GM12801 (cell line): ENCODE measurements at regions not wholly inside any gene's neighbourhood (a gene's known extent, or its start where the extent isn't known, plus 50 kb on each side); places are given as distances from the start of the nearest gene placed in this dataset.

ENCODE experiments used
- TF ChIP-seq, protein P1 (sequence below): IDR thresholded peaks from one replicate; pipeline ENCODE4 v1.5.1; 2011; ENCODE audit warnings: control low read depth; ENCODE audit not compliant: insufficient read length; ENCODE audit errors: extremely low read depth

DNA sequence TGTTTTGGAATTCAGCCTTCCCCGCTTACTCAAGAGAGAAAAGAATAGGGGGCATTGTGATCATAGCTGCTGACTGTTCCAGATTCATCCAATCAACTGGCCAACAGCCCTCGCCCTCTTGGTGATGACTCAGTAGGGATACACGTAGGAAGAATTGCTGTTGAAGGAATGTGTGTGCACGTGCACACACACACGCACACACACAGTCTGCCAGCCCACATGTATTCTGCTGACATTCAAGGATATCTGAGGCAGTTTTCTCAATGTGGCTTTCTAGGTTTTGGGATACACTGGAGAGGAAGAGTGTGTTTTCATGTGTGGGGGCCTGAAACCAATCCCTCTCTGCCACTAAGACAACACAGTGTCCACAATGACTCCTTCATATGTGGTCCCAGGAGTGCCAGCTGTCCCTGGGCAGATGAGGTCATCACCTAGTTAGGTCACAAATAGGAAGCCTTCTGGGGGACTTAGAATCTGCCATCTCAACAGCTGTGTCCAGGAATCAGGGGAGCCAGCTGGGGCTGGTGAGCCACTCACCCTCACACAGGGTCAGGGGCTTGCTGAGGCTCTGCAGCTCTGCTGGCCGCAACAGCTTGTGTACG, 352.6 kb downstream of the SS18 start:
- TF ChIP-seq, protein P1, sequence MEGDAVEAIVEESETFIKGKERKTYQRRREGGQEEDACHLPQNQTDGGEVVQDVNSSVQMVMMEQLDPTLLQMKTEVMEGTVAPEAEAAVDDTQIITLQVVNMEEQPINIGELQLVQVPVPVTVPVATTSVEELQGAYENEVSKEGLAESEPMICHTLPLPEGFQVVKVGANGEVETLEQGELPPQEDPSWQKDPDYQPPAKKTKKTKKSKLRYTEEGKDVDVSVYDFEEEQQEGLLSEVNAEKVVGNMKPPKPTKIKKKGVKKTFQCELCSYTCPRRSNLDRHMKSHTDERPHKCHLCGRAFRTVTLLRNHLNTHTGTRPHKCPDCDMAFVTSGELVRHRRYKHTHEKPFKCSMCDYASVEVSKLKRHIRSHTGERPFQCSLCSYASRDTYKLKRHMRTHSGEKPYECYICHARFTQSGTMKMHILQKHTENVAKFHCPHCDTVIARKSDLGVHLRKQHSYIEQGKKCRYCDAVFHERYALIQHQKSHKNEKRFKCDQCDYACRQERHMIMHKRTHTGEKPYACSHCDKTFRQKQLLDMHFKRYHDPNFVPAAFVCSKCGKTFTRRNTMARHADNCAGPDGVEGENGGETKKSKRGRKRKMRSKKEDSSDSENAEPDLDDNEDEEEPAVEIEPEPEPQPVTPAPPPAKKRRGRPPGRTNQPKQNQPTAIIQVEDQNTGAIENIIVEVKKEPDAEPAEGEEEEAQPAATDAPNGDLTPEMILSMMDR, result no peak

DNA sequence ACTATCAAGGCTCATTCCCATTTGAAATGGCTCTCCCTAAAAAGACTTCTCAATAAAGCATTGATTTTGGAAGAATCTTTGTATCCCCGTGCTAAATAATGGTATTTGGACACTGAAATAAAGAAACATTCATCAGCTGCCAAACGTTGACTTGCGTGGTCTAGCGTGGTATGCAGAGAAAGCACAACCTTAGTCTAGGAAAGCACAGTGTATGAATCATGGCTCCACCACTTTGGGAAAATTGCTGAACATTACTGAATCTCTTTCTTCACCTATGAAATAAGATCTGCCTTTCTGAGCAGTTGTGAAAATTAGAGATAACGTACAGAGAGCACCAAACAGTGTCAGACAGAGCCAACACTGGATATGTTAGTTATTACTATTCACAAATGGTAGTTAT, 353.9 kb downstream of the SS18 start:
- TF ChIP-seq, protein P1, result no peak

DNA sequence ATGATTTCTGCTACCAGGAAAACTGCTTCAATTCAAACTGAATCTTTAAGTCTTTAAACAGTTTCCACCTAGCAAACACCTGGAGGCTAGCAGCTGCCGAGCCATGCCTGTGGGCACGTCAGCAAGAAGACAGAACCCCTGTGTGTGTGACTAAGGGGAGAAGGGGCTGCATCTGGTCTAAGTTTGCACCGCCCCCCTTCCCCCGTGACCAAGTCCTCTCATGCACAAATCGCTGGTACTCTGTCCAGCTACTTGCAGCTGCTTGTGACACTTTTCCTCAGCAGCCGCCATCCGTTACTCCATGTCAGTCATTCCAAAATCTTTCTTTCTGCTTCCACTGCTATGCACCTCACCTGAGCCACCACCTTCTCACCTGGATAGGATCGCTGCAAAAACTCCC, 355.0 kb downstream of the SS18 start:
- TF ChIP-seq, protein P1, result no peak

DNA sequence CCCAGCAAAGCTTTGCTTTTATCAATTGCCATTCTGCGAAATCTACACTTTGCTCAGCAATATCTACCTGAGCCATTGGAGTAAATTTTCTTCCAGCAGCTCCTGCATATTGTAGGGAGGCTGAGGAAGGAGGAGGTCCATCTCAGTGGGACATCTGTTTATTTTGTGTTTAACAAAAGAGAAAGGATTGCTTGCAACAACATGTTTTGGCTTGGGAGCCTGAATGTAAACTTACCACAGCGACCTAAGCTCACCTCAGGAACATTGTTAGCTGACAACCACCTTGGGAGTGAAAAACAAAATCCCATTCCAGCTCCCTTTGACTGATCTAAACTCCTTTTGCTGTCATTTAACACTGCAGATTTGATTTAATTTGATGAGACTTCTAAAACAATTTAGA, 356.1 kb downstream of the SS18 start:
- TF ChIP-seq, protein P1, result no peak

DNA sequence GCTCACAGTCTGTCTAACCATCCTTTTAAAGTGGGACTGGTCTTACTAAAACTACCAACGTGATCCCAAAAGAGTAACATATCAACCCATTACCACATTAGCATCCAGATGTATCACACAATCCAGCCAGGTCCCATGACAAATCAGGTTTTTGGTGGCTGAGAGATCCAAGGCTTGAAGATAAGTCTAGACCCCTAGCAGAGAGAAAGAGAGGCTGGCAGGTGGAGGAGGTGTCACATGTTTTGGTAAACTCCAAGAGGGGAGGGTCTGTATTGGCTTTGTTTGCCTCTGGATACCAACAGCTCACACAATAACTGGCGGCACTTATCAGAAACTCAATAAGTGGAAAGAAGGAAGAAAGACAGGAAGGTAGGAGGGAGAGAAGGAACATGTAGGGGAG, 357.6 kb downstream of the SS18 start:
- TF ChIP-seq, protein P1, result no peak

DNA sequence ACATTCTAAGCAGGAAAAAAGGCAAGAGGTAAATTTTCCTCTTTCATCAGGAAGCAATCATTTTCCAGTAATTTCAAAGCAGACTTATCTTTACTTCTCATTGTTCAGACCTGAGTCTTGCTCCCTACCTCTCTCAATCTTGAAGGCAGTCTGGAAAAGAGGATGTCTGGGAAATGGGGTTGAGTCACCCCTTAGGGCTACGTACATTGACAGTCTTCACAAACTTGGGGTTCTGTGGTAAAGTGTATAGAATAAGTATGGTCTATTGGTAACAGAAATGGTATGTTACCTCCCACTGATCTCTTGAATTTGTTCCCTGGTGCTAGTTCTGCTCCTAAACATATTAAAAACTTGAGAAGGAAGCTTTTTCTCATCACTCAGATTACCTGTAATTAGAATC, 361.3 kb downstream of the SS18 start:
- TF ChIP-seq, protein P1, result no peak

DNA sequence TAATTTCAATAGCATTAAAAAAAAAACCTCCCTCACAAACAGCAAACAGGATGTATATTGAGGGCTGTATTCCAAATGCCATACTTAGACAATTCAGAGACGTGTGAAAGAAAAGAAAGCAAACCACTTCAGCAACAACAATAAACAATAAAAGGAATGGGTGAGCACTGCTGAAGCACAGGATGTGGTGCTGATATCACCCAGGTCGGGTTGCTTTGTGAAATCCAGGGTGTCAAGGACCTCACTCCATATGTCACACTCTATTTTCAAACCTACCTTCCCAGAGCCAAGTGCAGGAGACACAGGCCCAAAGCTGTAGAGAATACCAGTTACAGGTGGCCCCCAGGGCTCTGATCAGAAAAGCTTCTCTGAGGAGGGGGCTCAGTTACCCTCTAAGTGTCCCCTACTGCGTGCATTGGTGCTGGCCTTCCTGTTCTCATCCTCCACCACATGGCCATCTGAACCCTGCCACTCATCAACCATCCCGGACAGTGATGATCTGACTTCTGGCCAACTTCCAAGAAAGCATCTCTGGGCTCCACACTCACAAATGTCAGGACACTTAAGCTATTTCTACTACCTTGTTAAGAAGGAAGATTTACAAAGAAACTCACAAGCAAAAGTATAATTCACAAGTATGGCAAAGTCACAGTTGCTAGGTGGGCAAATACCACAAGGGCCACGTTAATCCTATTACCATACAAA, 363.0 kb downstream of the SS18 start:
- TF ChIP-seq, protein P1, result no peak
